Lower lobe of right lung (tissue), 2 donors: ENCODE measurements at regions not wholly inside any gene's neighbourhood (a gene's known extent, or its start where the extent isn't known, plus 50 kb on each side); places are given as distances from the start of the nearest gene placed in this dataset.

Experiments
- ATAC-seq, 2 donors: fragments of 200-7000 bp; cut with Tn5 transposase; one replicate each; pipeline ENCODE4 v1.9.1; 2020 to 2022; ENCODE audit warnings: mild to moderate bottlenecking in 2 of 2, moderate library complexity in 2 of 2
- DNase-seq: peaks from one replicate; pipeline ENCODE4 v3.0.0-alpha.2; 2020
- H3K27ac ChIP-seq: fragments of 200-600 bp; one replicate; pipeline ENCODE4 v1.8.0; 2022
- H3K27me3 ChIP-seq: fragments of 200-600 bp; one replicate; pipeline ENCODE4 v1.8.0; 2022; ENCODE audit warnings: low read depth
- H3K36me3 ChIP-seq: fragments of 200-600 bp; one replicate; pipeline ENCODE4 v1.8.0; 2022; ENCODE audit warnings: mild to moderate bottlenecking
- H3K4me1 ChIP-seq: fragments of 200-600 bp; one replicate; pipeline ENCODE4 v1.8.0; 2022
- H3K4me3 ChIP-seq: fragments of 200-600 bp; one replicate; pipeline ENCODE4 v1.8.0; 2022; ENCODE audit warnings: mild to moderate bottlenecking
- H3K9me3 ChIP-seq: fragments of 200-600 bp; one replicate; pipeline ENCODE4 v1.8.0; 2022
- CTCF ChIP-seq: fragments of 200-600 bp; IDR thresholded peaks from one replicate; pipeline ENCODE4 v1.8.0; 2022; ENCODE audit warnings: antibody characterized with exemption, mild to moderate bottlenecking
- intact Hi-C: fragments of 100-400 bp; cut with DNase I; formaldehyde crosslinking; loops from one replicate; pipeline ENCODE4 v1.11.0; 2022
- donor health status: DM: no; HTN: yes; CAD: no; lungs with severe emphysema.

GRCh38 chr11:69370984-69371709, 77.2 kb downstream of the MYEOV start:
- TF ChIP-seq CTCF = no peak
- ATAC-seq (no peak), DNase-seq (no peak)
- H3K9me3 ChIP-seq = no peaks in the 10 kb centered on the region
- no peaks in the 10 kb centered on the region for H3K36me3 ChIP-seq
- intact Hi-C loops = no loop called here
- H3K27ac ChIP-seq = no peak overlapping the region
- H3K27me3 ChIP-seq = no peaks in the 10 kb centered on the region
- H3K4me3 ChIP-seq = no peak overlapping the region
- no peaks in the 10 kb centered on the region for H3K4me1 ChIP-seq

GRCh38 chr11:69371731-69372588, 78.0 kb downstream of the MYEOV start:
- TF ChIP-seq CTCF = no peak
- Histone ChIP-seq H3K9me3 (no peaks in the 10 kb centered on the region), H3K4me1 (no peaks in the 10 kb centered on the region), H3K36me3 (no peaks in the 10 kb centered on the region), H3K4me3 (no peak overlapping the region), H3K27ac (no peak overlapping the region), H3K27me3 (no peaks in the 10 kb centered on the region)
- no peak for DNase-seq
- no peak for ATAC-seq
- intact Hi-C loops = no loop called here

- DNase-seq (no peak), ATAC-seq (no peak)
- no peaks in the 10 kb centered on the region for H3K9me3 ChIP-seq
- no peak overlapping the region for H3K27ac ChIP-seq
- no peaks in the 10 kb centered on the region for H3K27me3 ChIP-seq
- no peaks in the 10 kb centered on the region for H3K36me3 ChIP-seq
- H3K4me3 ChIP-seq = no peak overlapping the region
- intact Hi-C loops = no loop called here
- no peaks in the 10 kb centered on the region for H3K4me1 ChIP-seq
- no peak for TF ChIP-seq CTCF
Observed at GRCh38 chr11:69372589-69373250, 78.8 kb downstream of the MYEOV start.

GRCh38 chr11:69373251-69373635, 79.3 kb downstream of the MYEOV start:
- Histone ChIP-seq H3K4me3 (no peak overlapping the region), H3K27me3 (no peaks in the 10 kb centered on the region), H3K27ac (no peak overlapping the region), H3K9me3 (no peaks in the 10 kb centered on the region), H3K4me1 (no peaks in the 10 kb centered on the region), H3K36me3 (no peaks in the 10 kb centered on the region)
- intact Hi-C loops = no loop called here
- no peak for DNase-seq
- ATAC-seq = no peak
- no peak for TF ChIP-seq CTCF

GRCh38 chr11:69374110-69374945, 80.4 kb downstream of the MYEOV start:
- H3K36me3 ChIP-seq = no peaks in the 10 kb centered on the region
- no peaks in the 10 kb centered on the region for H3K9me3 ChIP-seq
- ATAC-seq (no peak), DNase-seq (no peak)
- no peaks in the 10 kb centered on the region for H3K4me1 ChIP-seq
- H3K27me3 ChIP-seq = no peaks in the 10 kb centered on the region
- no peak for TF ChIP-seq CTCF
- intact Hi-C loops = no loop called here
- H3K27ac ChIP-seq = no peak overlapping the region
- H3K4me3 ChIP-seq = no peak overlapping the region
